ENCODE measurements at regions not wholly inside any gene's neighbourhood (a gene's known extent, or its start where the extent isn't known, plus 50 kb on each side); places are given as distances from the start of the nearest gene placed in this dataset.

DNA sequence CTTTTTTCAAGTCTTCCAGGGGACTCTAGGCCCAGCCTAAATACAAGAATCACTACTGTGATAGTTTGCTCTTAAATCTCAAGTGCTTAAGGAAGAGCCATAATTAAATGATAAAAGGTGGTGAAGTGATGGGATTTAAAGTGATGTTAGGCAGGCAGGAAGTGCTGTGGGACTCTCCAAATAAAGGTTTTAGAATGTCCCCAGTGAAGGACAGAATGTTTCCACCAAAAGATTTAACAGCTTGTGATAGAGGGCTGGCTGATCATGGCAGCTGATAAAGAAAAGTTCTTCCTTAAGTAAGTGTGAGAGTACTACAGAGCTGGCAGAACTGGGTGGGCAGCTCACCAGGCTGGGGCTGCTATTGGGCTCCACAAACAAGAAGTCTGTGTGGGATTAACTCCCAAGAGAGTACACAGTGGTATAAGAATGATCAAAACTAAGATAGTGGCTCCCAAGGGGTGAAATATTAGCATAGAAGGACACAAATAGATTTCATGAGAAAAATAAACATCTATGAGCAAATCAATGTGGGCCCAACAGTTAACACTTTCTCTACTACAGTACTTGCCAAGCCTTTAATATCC lies 637.2 kb upstream of the CPEB2 start:
- H3K27ac ChIP-seq, result no peak overlapping the region
- no peak for DNase-seq (ENCODE audit: low spot score)
- Mint-ChIP-seq H3K27me3 (ENCODE audit: insufficient read depth, low read depth) (no peaks in the 10 kb centered on the region), H3K36me3 (no peaks in the 10 kb centered on the region), H3K4me1 (no peaks in the 10 kb centered on the region), H3K9me3 (no peaks in the 10 kb centered on the region), H3K4me3 (no peak overlapping the region), H3K27ac (no peak overlapping the region)
- no peaks in the 10 kb centered on the region for H3K27me3 ChIP-seq
- H3K4me3 ChIP-seq, result no peak overlapping the region
- no peaks in the 10 kb centered on the region for H4K20me1 ChIP-seq (ENCODE audit: low read depth)
- H3K4me1 ChIP-seq, result no peaks in the 10 kb centered on the region
- H3K9ac ChIP-seq, result no peak overlapping the region
- H3K79me2 ChIP-seq (ENCODE audit: low read depth), result no peaks in the 10 kb centered on the region
- H3K4me2 ChIP-seq, result no peak overlapping the region
- no peaks in the 10 kb centered on the region for H3K9me3 ChIP-seq (ENCODE audit: low read depth)
- no peak overlapping the region for H2AFZ ChIP-seq (replicated peaks)
- H3K36me3 ChIP-seq, result no peaks in the 10 kb centered on the region
- no peaks in the 10 kb centered on the region for H3F3A ChIP-seq (ENCODE audit: low read depth)
- TF ChIP-seq EZH2phosphoT487 (IDR thresholded peaks at IDR 0.05) (no peak), CTCF (IDR thresholded peaks at IDR 0.05) (no peak), EZH2 (IDR thresholded peaks at IDR 0.05) (no peak)

- no peak overlapping the region for H2AFZ ChIP-seq (replicated peaks)
- DNase-seq (ENCODE audit: low spot score), result no peak
- TF ChIP-seq EZH2phosphoT487 (IDR thresholded peaks at IDR 0.05) (no peak), EZH2 (IDR thresholded peaks at IDR 0.05) (no peak), CTCF (IDR thresholded peaks at IDR 0.05) (no peak)
- H3F3A ChIP-seq (ENCODE audit: low read depth), result no peaks in the 10 kb centered on the region
- Mint-ChIP-seq H3K4me3 (no peak overlapping the region), H3K9me3 (no peaks in the 10 kb centered on the region), H3K27me3 (ENCODE audit: insufficient read depth, low read depth) (no peaks in the 10 kb centered on the region), H3K36me3 (no peaks in the 10 kb centered on the region), H3K4me1 (peaks cover 10% of the 10 kb centered on the region), H3K27ac (no peak overlapping the region)
- no peaks in the 10 kb centered on the region for H3K9me3 ChIP-seq (ENCODE audit: low read depth)
- no peak overlapping the region for H3K9ac ChIP-seq
- H3K4me2 ChIP-seq, result no peak overlapping the region
- no peaks in the 10 kb centered on the region for H4K20me1 ChIP-seq (ENCODE audit: low read depth)
- H3K27me3 ChIP-seq, result no peaks in the 10 kb centered on the region
- no peaks in the 10 kb centered on the region for H3K79me2 ChIP-seq (ENCODE audit: low read depth)
- H3K27ac ChIP-seq, result no peak overlapping the region
- H3K4me3 ChIP-seq, result no peak overlapping the region
- H3K36me3 ChIP-seq, result no peaks in the 10 kb centered on the region
- peaks cover 10% of the 10 kb centered on the region for H3K4me1 ChIP-seq
These were observed 633.9 kb upstream of the CPEB2 start for GRCh38 chr4:14368391-14368790.

- Mint-ChIP-seq H3K27me3 (ENCODE audit: insufficient read depth, low read depth) (no peaks in the 10 kb centered on the region), H3K4me1 (peaks cover 10% of the 10 kb centered on the region), H3K27ac (no peak overlapping the region), H3K9me3 (no peaks in the 10 kb centered on the region), H3K4me3 (no peak overlapping the region), H3K36me3 (no peaks in the 10 kb centered on the region)
- no peak overlapping the region for H3K4me3 ChIP-seq
- no peaks in the 10 kb centered on the region for H4K20me1 ChIP-seq (ENCODE audit: low read depth)
- H3K36me3 ChIP-seq, result no peaks in the 10 kb centered on the region
- H3K4me1 ChIP-seq, result peaks cover 10% of the 10 kb centered on the region
- H3K27ac ChIP-seq, result no peak overlapping the region
- no peak overlapping the region for H3K9ac ChIP-seq
- no peaks in the 10 kb centered on the region for H3K79me2 ChIP-seq (ENCODE audit: low read depth)
- H3K9me3 ChIP-seq (ENCODE audit: low read depth), result no peaks in the 10 kb centered on the region
- no peak overlapping the region for H2AFZ ChIP-seq (replicated peaks)
- no peak for DNase-seq (ENCODE audit: low spot score)
- peak overlapping the region; percentile 51 for H3K4me2 ChIP-seq
- H3K27me3 ChIP-seq, result no peaks in the 10 kb centered on the region
- TF ChIP-seq EZH2phosphoT487 (IDR thresholded peaks at IDR 0.05) (no peak), EZH2 (IDR thresholded peaks at IDR 0.05) (no peak), CTCF (IDR thresholded peaks at IDR 0.05) (no peak)
- H3F3A ChIP-seq (ENCODE audit: low read depth), result no peaks in the 10 kb centered on the region
These were observed 631.1 kb upstream of the CPEB2 start for GRCh38 chr4:14371131-14371530.
